GM12872 (cell line): ENCODE measurements at regions not wholly inside any gene's neighbourhood (a gene's known extent, or its start where the extent isn't known, plus 50 kb on each side); places are given as distances from the start of the nearest gene placed in this dataset.

Experiments
- CTCF ChIP-seq: IDR thresholded peaks from 3 replicates; pipeline ENCODE4 v1.5.1; 2011; ENCODE audit warnings: low read depth, mild to moderate bottlenecking, low read length, moderate library complexity; ENCODE audit not compliant: insufficient read depth

DNA sequence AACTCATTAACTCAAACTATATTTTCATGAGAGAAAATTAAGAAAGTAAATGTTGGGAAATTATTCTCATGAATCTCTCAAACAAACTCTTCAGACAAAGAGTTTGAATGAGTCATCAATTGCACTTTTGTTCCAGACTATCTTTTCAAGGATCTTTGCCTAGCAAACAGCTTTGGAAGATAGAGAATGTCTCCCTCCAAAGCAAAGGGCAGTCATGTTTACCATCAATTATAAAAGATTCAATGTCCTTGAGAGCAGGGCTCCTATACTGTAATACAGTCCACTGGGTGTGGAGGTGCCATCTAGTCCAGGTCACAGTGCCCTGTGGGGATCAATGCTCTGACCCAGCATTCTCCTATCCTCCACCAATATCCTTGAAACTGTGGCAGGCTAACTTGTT is 1429.3 kb downstream of the EFNA5 start:
- no peak for TF ChIP-seq CTCF

GRCh38 chr5:106205916-106206571 is 1464.7 kb downstream of the EFNA5 start:
- TF ChIP-seq CTCF, result no peak

DNA sequence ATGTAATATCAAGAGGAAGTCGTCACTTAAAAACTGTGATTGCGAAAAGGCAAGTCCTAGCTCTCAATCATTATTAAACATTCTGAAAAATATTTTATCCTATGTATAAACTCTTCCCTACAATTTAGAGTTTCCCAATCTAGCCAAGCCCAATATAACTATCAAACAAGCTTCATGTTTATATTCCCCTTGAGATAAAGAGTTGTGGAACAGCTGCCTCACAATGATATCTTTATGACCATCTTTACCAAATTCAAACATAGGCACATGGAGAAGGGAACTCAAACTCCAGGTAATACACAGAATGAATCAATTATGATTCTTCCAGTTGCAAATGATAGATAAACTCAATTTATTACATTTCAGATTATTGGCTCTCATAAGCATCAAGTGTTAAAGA is 1468.7 kb downstream of the EFNA5 start:
- TF ChIP-seq CTCF, result no peak

DNA sequence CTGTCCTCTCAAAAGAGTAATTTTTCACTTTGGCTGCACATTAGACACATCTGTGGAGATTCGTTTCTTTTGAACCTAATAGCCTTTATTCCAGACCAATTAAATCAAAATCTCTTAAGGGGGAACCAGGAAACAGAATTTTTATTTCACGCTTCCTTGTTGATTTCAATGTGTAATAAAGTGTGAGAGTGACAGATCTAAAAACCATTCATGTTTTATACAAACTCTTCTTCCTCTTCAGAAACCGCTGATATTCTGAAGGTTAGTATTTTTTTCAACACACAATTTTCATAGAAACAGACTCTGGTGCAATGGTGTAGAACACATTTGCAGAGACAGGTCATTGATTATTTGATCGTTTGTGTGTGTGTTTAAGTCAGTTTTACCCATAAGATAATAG is 1469.8 kb downstream of the EFNA5 start:
- TF ChIP-seq CTCF, result no peak

DNA sequence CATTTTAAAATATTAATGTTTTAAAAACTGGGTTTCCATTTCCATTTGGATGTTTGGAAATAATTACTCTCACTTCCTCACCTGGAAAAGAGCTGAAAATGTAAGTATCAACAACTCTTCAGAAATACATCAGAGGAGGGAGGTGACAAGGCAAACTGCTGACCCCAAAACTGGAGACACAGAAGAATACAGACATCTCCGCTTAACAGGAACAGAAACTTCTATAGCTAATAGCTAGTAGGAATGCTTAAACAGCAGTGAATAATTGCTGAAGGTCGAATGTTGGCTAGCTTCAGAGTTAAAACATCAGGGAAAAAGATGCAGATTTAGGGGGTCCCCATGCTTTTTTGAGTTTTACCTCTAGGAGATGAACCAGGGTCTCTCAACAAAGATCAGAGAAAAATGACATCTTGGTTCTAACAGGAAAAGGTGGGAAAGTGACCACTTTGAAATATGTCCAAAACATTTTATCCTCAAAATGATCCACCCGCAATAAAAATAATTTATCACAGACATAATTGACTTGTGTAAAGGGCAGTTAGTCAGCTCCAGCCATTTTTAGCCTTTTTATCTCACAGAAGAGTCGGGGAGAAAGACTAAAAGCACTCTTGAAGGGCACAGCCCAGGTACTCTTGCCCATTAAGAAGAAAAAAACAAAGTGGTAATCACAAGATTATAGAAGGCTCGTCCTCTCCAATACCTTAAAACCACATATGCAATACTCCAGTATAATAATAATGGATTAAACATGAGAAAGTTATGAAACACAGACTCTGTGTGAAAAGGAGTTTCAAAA is 1474.9 kb downstream of the EFNA5 start:
- no peak for TF ChIP-seq CTCF

DNA sequence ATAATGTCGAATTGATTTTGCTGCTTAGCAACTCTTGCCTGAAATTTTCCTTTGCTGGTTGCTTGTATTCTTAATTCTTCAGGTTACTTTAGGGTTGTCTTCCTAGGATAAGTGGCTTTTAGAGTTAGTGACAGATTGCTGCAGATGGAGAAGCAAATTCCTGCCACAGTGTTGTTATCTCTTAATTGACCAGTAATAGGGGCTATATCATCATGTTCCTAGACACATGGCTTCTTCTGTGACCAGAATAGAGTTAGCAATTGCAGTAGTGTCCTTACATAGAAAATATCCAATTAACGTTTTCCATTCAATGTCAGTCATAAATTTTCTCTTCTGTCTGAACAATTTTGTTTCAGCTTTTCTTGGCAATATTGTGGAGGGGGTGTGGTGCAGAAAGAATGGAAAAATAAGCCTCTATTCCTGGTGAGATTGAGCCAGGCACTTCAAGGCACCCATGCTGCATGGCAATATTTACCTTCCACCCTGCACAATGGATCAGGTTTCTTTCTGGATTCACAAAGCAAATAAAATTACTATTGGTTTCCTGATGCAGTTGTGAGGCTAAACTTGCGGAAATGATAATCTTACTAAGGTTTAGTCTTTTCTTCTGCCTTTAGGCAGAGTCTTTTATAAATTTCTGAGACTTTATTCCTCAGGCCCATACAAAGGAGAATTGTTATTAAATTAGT is 1481.5 kb downstream of the EFNA5 start:
- no peak for TF ChIP-seq CTCF

DNA sequence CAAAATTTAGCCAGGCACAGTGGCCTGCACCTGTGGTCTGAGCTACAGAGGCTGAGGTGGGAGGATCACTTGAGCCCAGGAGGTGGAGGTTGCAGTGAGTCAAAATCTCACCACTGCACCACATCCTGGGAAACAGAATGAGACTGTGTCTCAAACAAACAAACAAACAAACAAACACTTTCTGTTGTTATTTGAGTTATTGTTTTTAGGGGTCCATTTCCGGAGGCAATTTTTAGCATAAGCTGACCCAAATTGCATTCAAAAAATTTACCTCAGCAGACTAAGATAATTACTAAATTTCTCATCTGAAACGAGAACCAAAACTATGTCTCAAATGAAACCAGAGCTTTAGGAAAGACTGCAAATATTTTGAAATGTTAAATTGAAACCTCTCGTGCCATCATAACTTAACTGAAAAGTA is 1485.1 kb downstream of the EFNA5 start:
- no peak for TF ChIP-seq CTCF
